ENCODE measurements at regions not wholly inside any gene's neighbourhood (a gene's known extent, or its start where the extent isn't known, plus 50 kb on each side); places are given as distances from the start of the nearest gene placed in this dataset.

GRCh38 chr4:17398805-17399204 is 113.1 kb downstream of the QDPR start:
- TF ChIP-seq CTCF (IDR thresholded peaks at IDR 0.05; ENCODE audit: borderline replicate concordance, control extremely low read depth, extremely low read depth, insufficient read depth, missing control alignments): no peak
- DNase-seq (ENCODE audit: low spot score): no peak
- in situ Hi-C loops (cut with MboI; ENCODE audit: low sequenced_read_pairs, unreplicated experiment): no loop called here

GRCh38 chr4:17398035-17398434 is 113.9 kb downstream of the QDPR start:
- no peak for TF ChIP-seq CTCF (IDR thresholded peaks at IDR 0.05; ENCODE audit: borderline replicate concordance, control extremely low read depth, extremely low read depth, insufficient read depth, missing control alignments)
- in situ Hi-C loops (cut with MboI; ENCODE audit: low sequenced_read_pairs, unreplicated experiment): no loop called here
- no peak for DNase-seq (ENCODE audit: low spot score)

- in situ Hi-C loops (cut with MboI; ENCODE audit: low sequenced_read_pairs, unreplicated experiment): no loop called here
- DNase-seq (ENCODE audit: low spot score): no peak
- TF ChIP-seq CTCF (IDR thresholded peaks at IDR 0.05; ENCODE audit: borderline replicate concordance, control extremely low read depth, extremely low read depth, insufficient read depth, missing control alignments): no peak
These were observed 114.3 kb downstream of the QDPR start for GRCh38 chr4:17397611-17398010.

- peak; percentile 22 for DNase-seq (ENCODE audit: low spot score)
- TF ChIP-seq CTCF (IDR thresholded peaks at IDR 0.05; ENCODE audit: borderline replicate concordance, control extremely low read depth, extremely low read depth, insufficient read depth, missing control alignments): no peak
- in situ Hi-C loops (cut with MboI; ENCODE audit: low sequenced_read_pairs, unreplicated experiment): no loop called here
These were observed 126.5 kb downstream of the QDPR start for GRCh38 chr4:17385403-17385802.

GRCh38 chr4:17380347-17380746 is 131.5 kb downstream of the QDPR start:
- DNase-seq (ENCODE audit: low spot score): no peak
- no peak for TF ChIP-seq CTCF (IDR thresholded peaks at IDR 0.05; ENCODE audit: borderline replicate concordance, control extremely low read depth, extremely low read depth, insufficient read depth, missing control alignments)
- in situ Hi-C loops (cut with MboI; ENCODE audit: low sequenced_read_pairs, unreplicated experiment): no loop called here

GRCh38 chr4:17376205-17376604 is 135.7 kb downstream of the QDPR start:
- DNase-seq (ENCODE audit: low spot score): no peak
- TF ChIP-seq CTCF (IDR thresholded peaks at IDR 0.05; ENCODE audit: borderline replicate concordance, control extremely low read depth, extremely low read depth, insufficient read depth, missing control alignments): no peak
- in situ Hi-C loops (cut with MboI; ENCODE audit: low sequenced_read_pairs, unreplicated experiment): no loop called here

GRCh38 chr4:17373666-17374065 is 138.2 kb downstream of the QDPR start:
- DNase-seq (ENCODE audit: low spot score): no peak
- in situ Hi-C loops (cut with MboI; ENCODE audit: low sequenced_read_pairs, unreplicated experiment): no loop called here
- no peak for TF ChIP-seq CTCF (IDR thresholded peaks at IDR 0.05; ENCODE audit: borderline replicate concordance, control extremely low read depth, extremely low read depth, insufficient read depth, missing control alignments)
